ENCODE measurements at regions not wholly inside any gene's neighbourhood (a gene's known extent, or its start where the extent isn't known, plus 50 kb on each side); places are given as distances from the start of the nearest gene placed in this dataset.

DNA sequence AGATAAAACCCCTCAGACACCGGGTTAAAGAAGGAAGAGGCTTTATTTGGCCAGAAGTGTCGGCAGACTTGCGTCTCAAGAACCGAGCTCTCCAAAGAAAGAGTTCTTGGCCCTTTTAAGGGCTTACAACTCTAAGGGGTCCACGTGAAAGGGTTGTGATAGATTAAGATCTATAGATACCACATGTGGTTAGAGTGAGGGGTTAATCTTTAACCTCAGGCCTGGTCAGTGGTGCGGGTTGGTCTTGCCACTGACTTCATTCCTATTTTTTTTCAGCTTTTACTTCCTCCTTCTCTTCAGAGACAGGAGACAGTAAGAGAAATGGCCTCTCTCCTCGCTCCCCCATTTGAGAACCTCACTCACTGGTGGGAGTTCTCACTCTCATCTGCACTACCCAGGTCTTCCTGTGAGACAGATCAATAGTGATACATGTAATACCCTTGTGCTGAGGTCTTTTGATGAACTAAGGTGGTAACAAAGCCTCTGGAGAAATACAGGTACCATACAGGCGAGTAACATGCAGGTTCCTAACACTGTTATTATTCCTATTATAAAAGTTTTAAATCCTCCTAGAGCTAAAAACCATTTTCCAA, 52.4 kb upstream of the COX7C start:
- no peak for TF ChIP-seq RAD21 (IDR thresholded peaks at IDR 0.05)
- TF ChIP-seq, protein P1, sequence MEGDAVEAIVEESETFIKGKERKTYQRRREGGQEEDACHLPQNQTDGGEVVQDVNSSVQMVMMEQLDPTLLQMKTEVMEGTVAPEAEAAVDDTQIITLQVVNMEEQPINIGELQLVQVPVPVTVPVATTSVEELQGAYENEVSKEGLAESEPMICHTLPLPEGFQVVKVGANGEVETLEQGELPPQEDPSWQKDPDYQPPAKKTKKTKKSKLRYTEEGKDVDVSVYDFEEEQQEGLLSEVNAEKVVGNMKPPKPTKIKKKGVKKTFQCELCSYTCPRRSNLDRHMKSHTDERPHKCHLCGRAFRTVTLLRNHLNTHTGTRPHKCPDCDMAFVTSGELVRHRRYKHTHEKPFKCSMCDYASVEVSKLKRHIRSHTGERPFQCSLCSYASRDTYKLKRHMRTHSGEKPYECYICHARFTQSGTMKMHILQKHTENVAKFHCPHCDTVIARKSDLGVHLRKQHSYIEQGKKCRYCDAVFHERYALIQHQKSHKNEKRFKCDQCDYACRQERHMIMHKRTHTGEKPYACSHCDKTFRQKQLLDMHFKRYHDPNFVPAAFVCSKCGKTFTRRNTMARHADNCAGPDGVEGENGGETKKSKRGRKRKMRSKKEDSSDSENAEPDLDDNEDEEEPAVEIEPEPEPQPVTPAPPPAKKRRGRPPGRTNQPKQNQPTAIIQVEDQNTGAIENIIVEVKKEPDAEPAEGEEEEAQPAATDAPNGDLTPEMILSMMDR (IDR thresholded peaks at IDR 0.05; ENCODE audit: low read depth, low read length, missing input control), result no peak
- TF ChIP-seq TAF1 (conservative IDR thresholded peaks at IDR 0.05), result no peak
- TF ChIP-seq, protein P2, sequence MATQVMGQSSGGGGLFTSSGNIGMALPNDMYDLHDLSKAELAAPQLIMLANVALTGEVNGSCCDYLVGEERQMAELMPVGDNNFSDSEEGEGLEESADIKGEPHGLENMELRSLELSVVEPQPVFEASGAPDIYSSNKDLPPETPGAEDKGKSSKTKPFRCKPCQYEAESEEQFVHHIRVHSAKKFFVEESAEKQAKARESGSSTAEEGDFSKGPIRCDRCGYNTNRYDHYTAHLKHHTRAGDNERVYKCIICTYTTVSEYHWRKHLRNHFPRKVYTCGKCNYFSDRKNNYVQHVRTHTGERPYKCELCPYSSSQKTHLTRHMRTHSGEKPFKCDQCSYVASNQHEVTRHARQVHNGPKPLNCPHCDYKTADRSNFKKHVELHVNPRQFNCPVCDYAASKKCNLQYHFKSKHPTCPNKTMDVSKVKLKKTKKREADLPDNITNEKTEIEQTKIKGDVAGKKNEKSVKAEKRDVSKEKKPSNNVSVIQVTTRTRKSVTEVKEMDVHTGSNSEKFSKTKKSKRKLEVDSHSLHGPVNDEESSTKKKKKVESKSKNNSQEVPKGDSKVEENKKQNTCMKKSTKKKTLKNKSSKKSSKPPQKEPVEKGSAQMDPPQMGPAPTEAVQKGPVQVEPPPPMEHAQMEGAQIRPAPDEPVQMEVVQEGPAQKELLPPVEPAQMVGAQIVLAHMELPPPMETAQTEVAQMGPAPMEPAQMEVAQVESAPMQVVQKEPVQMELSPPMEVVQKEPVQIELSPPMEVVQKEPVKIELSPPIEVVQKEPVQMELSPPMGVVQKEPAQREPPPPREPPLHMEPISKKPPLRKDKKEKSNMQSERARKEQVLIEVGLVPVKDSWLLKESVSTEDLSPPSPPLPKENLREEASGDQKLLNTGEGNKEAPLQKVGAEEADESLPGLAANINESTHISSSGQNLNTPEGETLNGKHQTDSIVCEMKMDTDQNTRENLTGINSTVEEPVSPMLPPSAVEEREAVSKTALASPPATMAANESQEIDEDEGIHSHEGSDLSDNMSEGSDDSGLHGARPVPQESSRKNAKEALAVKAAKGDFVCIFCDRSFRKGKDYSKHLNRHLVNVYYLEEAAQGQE (IDR thresholded peaks at IDR 0.05), result no peak
- TF ChIP-seq GABPA (IDR thresholded peaks at IDR 0.05 in 1 of 2, conservative IDR thresholded peaks at IDR 0.05 in 1 of 2), result no peak
- TF ChIP-seq YY1 (IDR thresholded peaks at IDR 0.05), result no peak
- TF ChIP-seq, protein P3, sequence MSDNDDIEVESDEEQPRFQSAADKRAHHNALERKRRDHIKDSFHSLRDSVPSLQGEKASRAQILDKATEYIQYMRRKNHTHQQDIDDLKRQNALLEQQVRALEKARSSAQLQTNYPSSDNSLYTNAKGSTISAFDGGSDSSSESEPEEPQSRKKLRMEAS (IDR thresholded peaks at IDR 0.05), result no peak
- TF ChIP-seq, protein P4, sequence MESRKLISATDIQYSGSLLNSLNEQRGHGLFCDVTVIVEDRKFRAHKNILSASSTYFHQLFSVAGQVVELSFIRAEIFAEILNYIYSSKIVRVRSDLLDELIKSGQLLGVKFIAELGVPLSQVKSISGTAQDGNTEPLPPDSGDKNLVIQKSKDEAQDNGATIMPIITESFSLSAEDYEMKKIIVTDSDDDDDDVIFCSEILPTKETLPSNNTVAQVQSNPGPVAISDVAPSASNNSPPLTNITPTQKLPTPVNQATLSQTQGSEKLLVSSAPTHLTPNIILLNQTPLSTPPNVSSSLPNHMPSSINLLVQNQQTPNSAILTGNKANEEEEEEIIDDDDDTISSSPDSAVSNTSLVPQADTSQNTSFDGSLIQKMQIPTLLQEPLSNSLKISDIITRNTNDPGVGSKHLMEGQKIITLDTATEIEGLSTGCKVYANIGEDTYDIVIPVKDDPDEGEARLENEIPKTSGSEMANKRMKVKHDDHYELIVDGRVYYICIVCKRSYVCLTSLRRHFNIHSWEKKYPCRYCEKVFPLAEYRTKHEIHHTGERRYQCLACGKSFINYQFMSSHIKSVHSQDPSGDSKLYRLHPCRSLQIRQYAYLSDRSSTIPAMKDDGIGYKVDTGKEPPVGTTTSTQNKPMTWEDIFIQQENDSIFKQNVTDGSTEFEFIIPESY (IDR thresholded peaks at IDR 0.05), result no peak
- TF ChIP-seq HNF4A (conservative IDR thresholded peaks at IDR 0.05), result no peak
- TF ChIP-seq SP1 (IDR thresholded peaks at IDR 0.05), result no peak
- TF ChIP-seq, protein P5, sequence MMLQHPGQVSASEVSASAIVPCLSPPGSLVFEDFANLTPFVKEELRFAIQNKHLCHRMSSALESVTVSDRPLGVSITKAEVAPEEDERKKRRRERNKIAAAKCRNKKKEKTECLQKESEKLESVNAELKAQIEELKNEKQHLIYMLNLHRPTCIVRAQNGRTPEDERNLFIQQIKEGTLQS (IDR thresholded peaks at IDR 0.05), result no peak
- TF ChIP-seq FOXA1 (IDR thresholded peaks at IDR 0.05), result no peak
- TF ChIP-seq RXRA (IDR thresholded peaks at IDR 0.05), result no peak
- TF ChIP-seq EGR1 (IDR thresholded peaks at IDR 0.05; ENCODE audit: low read depth in 2 of 2), result no peak

Measured in liver (tissue), 3 donors.